ENCODE measurements at regions not wholly inside any gene's neighbourhood (a gene's known extent, or its start where the extent isn't known, plus 50 kb on each side); places are given as distances from the start of the nearest gene placed in this dataset.

GRCh38 chr11:16598032-16598431, 140.4 kb upstream of the C11orf58 start:
- ATAC-seq (ENCODE audit: low FRiP score in 2 of 2), result no peak
- 50 to 51% methylated on average over 1 of the region's 1 CpG for WGBS, 2 donors
- H3K9me3 ChIP-seq, result no peaks in the 10 kb centered on the region
- no peak for DNase-seq
- H3K27me3 ChIP-seq, result no peaks in the 10 kb centered on the region
- no peak overlapping the region for H3K27ac ChIP-seq
- TF ChIP-seq POLR2A (IDR thresholded peaks at IDR 0.05) (no peak), POLR2AphosphoS5 (IDR thresholded peaks at IDR 0.05) (no peak), CTCF (IDR thresholded peaks at IDR 0.05) (no peak), EP300 (IDR thresholded peaks at IDR 0.05) (no peak)
- H3K4me3 ChIP-seq, result no peak overlapping the region
- no peaks in the 10 kb centered on the region for H3K36me3 ChIP-seq
- H3K4me1 ChIP-seq, result no peaks in the 10 kb centered on the region

GRCh38 chr11:16596231-16596630, 142.2 kb upstream of the C11orf58 start:
- H3K4me3 ChIP-seq, result no peak overlapping the region
- no peaks in the 10 kb centered on the region for H3K27me3 ChIP-seq
- H3K4me1 ChIP-seq, result no peaks in the 10 kb centered on the region
- no peak for TF ChIP-seq POLR2A (IDR thresholded peaks at IDR 0.05)
- TF ChIP-seq EP300 (IDR thresholded peaks at IDR 0.05), result no peak
- no peak for TF ChIP-seq CTCF (IDR thresholded peaks at IDR 0.05)
- no peak for TF ChIP-seq POLR2AphosphoS5 (IDR thresholded peaks at IDR 0.05)
- no peak for DNase-seq
- no peaks in the 10 kb centered on the region for H3K9me3 ChIP-seq
- WGBS, 2 donors, result 66 to 73% methylated on average over 2 of the region's 2 CpGs
- H3K27ac ChIP-seq, result no peak overlapping the region
- no peak for ATAC-seq (ENCODE audit: low FRiP score in 2 of 2)
- no peaks in the 10 kb centered on the region for H3K36me3 ChIP-seq

- H3K27ac ChIP-seq, result no peak overlapping the region
- DNase-seq, result no peak
- TF ChIP-seq POLR2A (IDR thresholded peaks at IDR 0.05) (no peak), EP300 (IDR thresholded peaks at IDR 0.05) (no peak), POLR2AphosphoS5 (IDR thresholded peaks at IDR 0.05) (no peak), CTCF (IDR thresholded peaks at IDR 0.05) (no peak)
- no peaks in the 10 kb centered on the region for H3K4me1 ChIP-seq
- no peaks in the 10 kb centered on the region for H3K36me3 ChIP-seq
- no peaks in the 10 kb centered on the region for H3K27me3 ChIP-seq
- H3K9me3 ChIP-seq, result no peaks in the 10 kb centered on the region
- ATAC-seq (ENCODE audit: low FRiP score in 2 of 2), result no peak
- no peak overlapping the region for H3K4me3 ChIP-seq
These were observed 147.3 kb upstream of the C11orf58 start for GRCh38 chr11:16591157-16591556.

GRCh38 chr11:16587670-16588069, 150.8 kb upstream of the C11orf58 start:
- 30% methylated on average over 1 of the region's 1 CpG for WGBS, 2 donors

More at GRCh38 chr11:16587670-16588069, 150.8 kb upstream of the C11orf58 start:
- TF ChIP-seq CTCF (IDR thresholded peaks at IDR 0.05) (no peak), POLR2AphosphoS5 (IDR thresholded peaks at IDR 0.05) (no peak), EP300 (IDR thresholded peaks at IDR 0.05) (no peak), POLR2A (IDR thresholded peaks at IDR 0.05) (no peak)
- ATAC-seq (ENCODE audit: low FRiP score in 2 of 2) (no peak), DNase-seq (no peak)
- Histone ChIP-seq H3K27ac (no peak overlapping the region), H3K27me3 (no peaks in the 10 kb centered on the region), H3K36me3 (no peaks in the 10 kb centered on the region), H3K4me3 (no peak overlapping the region), H3K9me3 (no peaks in the 10 kb centered on the region), H3K4me1 (no peaks in the 10 kb centered on the region)
